Renal cortex interstitium (tissue), 11 donors: ENCODE measurements at regions not wholly inside any gene's neighbourhood (a gene's known extent, or its start where the extent isn't known, plus 50 kb on each side); places are given as distances from the start of the nearest gene placed in this dataset.
"Not testable (repeated sequence)": the region's sequence is repeated elsewhere in the genome, so short reads cannot be mapped to it uniquely, and the experiment has no call there.

Experiments used
- DNase-seq, 11 donors: peaks; one replicate each; pipeline ENCODE4 v3.0.0-alpha.2; 2013; ENCODE audit warnings: low read depth in 9 of 11, low spot score in 4 of 11; ENCODE audit errors: extremely low read depth in 1 of 11

- no peak for DNase-seq
Observed at GRCh38 chr7:81887098-81888090, 117.5 kb upstream of the HGF start.

- DNase-seq: no peak
Observed at GRCh38 chr7:81886211-81886764, 116.4 kb upstream of the HGF start.

GRCh38 chr7:81884817-81885216, 115.0 kb upstream of the HGF start:
- no peak for DNase-seq

DNA sequence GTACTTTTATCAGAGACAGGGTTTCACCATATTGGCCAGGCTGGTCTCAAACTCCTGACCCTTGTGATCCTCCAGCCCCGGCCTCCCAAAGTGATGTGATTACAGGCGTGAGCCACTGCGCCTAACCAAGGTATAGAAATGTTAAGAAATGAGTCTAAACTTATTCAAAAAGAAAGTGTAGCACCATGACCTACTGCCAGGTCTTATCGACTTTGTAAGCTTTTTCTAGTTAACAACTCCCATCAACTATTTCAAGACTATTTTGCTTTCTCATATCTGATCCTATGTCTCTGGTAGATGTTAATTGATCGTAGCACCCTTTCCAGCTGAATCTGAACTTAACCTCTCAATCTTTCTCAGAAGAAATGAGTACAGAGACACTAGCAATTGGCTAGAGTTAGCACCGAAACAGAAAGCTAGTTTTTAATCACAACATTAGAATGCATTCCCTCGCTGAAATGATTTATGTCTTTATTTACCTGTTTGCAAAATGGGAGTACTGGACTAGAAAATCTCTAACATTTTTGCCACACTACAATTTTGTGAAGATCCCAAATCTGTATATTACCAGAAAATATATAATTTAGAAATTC, 114.0 kb upstream of the HGF start:
- DNase-seq: no peak

DNA sequence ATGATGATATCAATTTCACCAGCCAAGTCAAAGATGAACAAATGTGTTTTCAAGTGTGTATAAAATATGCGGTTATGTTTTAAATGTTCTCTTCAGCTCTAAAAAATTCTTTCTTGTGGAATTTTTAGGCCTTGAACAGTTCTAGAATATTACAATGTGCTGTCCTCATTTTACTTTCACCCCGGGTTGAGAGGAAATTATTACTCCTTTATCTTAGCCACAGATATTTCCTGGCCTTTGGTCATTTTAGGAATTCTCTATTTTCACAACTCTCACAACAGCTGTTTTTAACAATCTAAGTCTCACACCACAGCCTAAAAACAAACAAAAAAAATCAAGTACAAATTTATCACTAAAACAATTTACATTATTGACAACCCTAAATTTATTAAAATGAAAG, 112.2 kb upstream of the HGF start:
- DNase-seq: no peak

- DNase-seq: no peak
Observed at GRCh38 chr7:81877890-81878289, 108.0 kb upstream of the HGF start.

GRCh38 chr7:81873559-81873958, 103.7 kb upstream of the HGF start:
- DNase-seq: no peak

DNA sequence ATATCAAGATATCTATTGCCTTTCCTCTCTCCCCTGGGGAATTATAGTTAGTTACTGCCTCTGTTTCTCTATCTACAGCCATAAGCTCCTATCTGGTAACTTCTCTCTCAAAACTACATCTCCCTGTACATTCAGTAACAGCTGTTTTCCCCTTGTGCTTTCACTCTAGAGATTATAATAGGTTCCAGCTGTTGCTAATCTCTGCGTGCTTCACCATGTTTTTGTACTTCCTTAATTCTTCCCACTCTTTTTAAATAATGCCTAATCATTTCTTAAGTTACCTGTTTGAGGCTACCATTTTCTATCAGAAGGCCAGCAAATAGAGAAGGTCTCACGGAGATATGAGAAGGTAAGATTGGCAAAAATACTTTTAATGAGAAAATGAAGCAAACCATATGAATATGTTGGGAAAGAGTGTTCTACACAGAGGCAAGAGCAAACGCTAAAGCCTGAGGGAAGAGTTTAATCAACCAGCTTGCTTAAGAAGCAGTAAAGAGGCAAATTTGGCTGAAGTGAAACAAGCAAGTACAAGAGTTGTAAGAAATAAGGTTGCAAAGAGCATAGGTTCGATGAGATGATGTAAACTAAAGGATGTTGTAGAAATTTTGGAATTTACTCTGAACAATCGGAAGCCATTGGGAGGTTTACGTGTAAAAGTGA, 101.9 kb upstream of the HGF start:
- DNase-seq: no peak

- no peak for DNase-seq
Observed at GRCh38 chr7:81870608-81871007, 100.8 kb upstream of the HGF start.

DNA sequence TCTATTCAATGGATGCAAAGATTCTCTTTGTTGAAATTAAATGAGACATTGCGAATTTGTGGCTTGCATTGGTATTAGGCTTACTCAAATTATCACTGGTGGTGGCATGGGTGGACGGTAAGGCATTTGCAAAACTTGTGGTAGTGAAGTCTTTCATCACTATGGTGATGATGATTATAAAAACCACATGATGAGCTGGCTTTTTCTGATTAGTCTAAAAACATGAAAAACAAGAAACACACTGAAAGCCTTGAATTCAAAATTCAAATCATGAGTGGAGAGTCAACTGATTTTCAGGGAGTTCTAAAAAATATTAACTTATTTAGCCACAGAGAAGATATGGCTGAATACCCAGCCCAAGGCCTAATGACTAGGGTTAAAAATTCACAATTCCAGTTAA, 99.8 kb upstream of the HGF start:
- no peak for DNase-seq

- no peak for DNase-seq
Observed at GRCh38 chr7:81865754-81866153, 95.9 kb upstream of the HGF start.

DNA sequence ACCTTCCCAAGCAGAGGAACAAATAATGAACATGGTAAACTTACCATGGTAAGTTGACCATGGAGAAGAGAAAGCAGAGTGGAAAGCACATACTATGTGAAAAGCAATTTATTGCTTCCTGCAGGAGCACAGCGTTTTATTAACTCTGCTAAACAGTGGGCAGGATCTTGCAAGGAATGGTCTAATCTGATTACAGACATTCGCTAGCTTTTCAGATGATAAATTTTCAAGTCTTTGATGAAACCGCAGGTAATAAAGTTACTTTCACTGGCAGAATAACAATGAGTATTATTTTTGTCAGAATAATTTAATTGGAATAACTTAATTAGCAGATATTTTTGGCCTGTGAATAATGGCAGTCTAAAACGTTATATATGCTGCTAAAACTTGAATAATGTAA, 89.6 kb upstream of the HGF start:
- no peak for DNase-seq

- not testable (repeated sequence) for DNase-seq
Observed at GRCh38 chr7:81858820-81859219, 89.0 kb upstream of the HGF start.

DNA sequence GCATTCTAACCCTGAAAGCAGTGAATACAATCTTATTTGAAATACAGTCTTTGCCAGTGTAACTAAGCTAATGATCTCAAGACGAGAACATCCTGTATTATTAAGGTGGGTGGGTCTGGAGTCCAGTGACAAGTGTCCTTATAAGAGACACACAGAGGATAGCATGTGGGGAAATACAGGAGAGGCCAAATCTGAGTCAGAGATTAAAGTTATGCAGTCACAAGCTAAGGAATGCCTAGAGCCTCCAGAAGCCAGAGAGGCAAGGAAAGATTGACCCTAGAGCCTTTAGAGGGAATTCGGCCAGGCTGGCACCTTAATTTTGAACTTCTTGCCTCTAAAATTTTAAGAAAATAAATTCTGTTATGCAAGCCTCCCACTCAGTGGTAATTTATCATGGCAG, 87.5 kb upstream of the HGF start:
- no peak for DNase-seq

DNA sequence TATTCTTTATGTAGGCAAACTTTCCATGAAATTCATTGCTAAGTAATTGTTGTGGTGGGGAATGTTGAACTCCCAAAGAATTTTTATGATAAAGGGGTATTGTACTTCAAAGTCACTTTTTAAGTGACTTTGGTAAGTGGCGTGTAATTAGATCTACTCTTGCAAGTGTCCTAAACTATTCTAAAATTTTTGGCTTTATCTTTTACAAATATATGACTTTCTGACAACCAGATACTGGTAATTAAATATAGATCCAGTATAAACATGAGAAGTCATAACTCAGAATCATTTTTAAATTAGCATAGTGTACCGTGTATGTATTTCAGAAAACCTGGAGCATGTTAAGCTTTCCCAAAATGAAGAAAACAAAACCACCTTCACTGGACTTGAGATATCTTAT, 84.7 kb upstream of the HGF start:
- DNase-seq: no peak

- no peak for DNase-seq
Observed at GRCh38 chr7:81852701-81853100, 82.9 kb upstream of the HGF start.

DNA sequence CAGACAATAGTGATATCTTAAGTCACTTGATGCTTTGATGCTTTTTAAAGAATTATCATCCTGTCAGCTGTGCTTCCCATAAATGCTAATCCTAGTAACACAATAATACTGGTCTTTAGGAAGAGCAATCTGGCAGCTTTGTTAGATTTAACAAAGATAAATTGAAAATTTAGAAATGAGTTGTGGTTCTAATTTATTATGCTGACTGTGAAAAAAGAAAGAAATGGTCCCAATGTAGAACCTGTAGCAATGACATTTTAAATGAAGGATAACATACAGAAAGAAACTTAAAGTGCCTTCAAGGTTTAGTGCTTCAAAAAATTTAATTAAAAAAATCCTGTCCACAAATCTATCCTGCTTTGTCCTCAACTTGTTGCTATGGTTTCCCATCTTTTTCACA, 81.6 kb upstream of the HGF start:
- no peak for DNase-seq

GRCh38 chr7:81846398-81846797, 76.6 kb upstream of the HGF start:
- DNase-seq: no peak

DNA sequence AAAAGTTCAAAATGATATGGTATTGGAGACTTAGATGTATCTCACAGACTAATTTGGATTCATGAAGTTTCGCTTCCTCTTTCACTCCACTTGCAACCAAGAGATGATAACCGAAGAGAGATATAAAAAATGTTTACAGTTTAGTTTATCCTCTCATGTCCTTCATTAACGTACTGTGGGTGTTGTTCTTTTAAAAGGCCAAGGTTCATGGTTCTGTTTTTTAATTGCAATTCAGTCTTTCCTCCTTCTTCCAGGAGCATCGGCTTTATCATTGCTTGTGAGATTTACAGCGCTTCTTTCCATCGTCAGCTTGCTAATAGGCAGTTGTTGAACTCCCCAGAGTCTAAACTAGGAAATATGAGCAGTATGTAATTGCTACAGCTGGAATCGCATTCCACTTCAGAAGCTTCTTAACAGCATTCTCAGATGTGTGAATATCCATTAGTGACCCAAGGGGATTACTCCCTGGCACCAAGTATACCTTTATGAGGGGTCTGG, 75.9 kb upstream of the HGF start:
- peak in 1 of 11 donors; percentile 5 for DNase-seq

- DNase-seq: not testable (repeated sequence)
Observed at GRCh38 chr7:81843657-81844056, 73.8 kb upstream of the HGF start.
